HEK293 (cell line): ENCODE measurements at regions not wholly inside any gene's neighbourhood (a gene's known extent, or its start where the extent isn't known, plus 50 kb on each side); places are given as distances from the start of the nearest gene placed in this dataset.

ENCODE experiments used
- CTCF ChIA-PET: fragments of 350-600 bp; formaldehyde crosslinking; extraction: SDS; loops from one replicate; lab custom pipeline; 2021; ENCODE audit warnings: antibody characterized with exemption; lab: Yijun Ruan, JAX
- POLR2A ChIA-PET: fragments of 300-600 bp; formaldehyde crosslinking; extraction: SDS; loops from one replicate; lab custom pipeline; 2020; ENCODE audit warnings: antibody characterized with exemption, inconsistent platforms; lab: Yijun Ruan, JAX
- H3K27ac ChIP-seq: fragments of 200-500 bp; sonication (Bioruptor generic); 2 replicates; pipeline ENCODE4 v1.5.1; 2014; ENCODE audit warnings: low read depth, low read length, control low read depth, inconsistent platforms; ENCODE audit errors: extremely low read depth
- H3K36me3 ChIP-seq, 2 experiments: fragments of 200-500 bp in 1 of 2; sonication (Bioruptor generic) in 1 of 2; 1 replicate in 1 of 2; 2 replicates in 1 of 2; pipeline ENCODE4 v1.5.1; 2014 to 2017; ENCODE audit warnings: inconsistent platforms in 2 of 2, low read length in 2 of 2; ENCODE audit not compliant: control insufficient read depth in 2 of 2, insufficient read depth in 1 of 2
- H3K4me1 ChIP-seq: fragments of 200-500 bp; sonication (Bioruptor generic); 2 replicates; pipeline ENCODE4 v1.5.1; 2014; ENCODE audit warnings: mild to moderate bottlenecking, low read length, inconsistent platforms; ENCODE audit not compliant: control insufficient read depth, insufficient read depth
- H3K4me3 ChIP-seq: 2 replicates; pipeline ENCODE4 v1.5.1; 2011; ENCODE audit warnings: low read depth, mild to moderate bottlenecking, control low read depth, low read length, moderate library complexity
- H3K9me3 ChIP-seq: fragments of 200-500 bp; sonication (Bioruptor generic); 2 replicates; pipeline ENCODE4 v1.5.1; 2014; ENCODE audit warnings: low read depth, low read length, inconsistent platforms; ENCODE audit not compliant: control insufficient read depth, insufficient read depth
- BCL11B ChIP-seq: fragments of 450-650 bp; formaldehyde crosslinking; IDR thresholded peaks from 2 replicates; pipeline ENCODE4 v1.5.1; 2016; ENCODE audit warnings: low read depth, missing biosample characterization, missing genetic modification characterization
- PRDM1 ChIP-seq: fragments of 450-650 bp; formaldehyde crosslinking; IDR thresholded peaks from 2 replicates; pipeline ENCODE4; 2016; ENCODE audit warnings: missing biosample characterization, missing genetic modification characterization
- REPIN1 ChIP-seq: fragments of 450-650 bp; formaldehyde crosslinking; IDR thresholded peaks from 2 replicates; pipeline ENCODE4 v1.5.1; 2017; ENCODE audit warnings: missing biosample characterization, missing genetic modification characterization, low read depth
- SP7 ChIP-seq: fragments of 450-650 bp; formaldehyde crosslinking; IDR thresholded peaks from 2 replicates; pipeline ENCODE4 v1.5.1; 2016; ENCODE audit warnings: missing biosample characterization, missing genetic modification characterization
- TCF7L2 ChIP-seq: IDR thresholded peaks from 2 replicates; pipeline ENCODE4 v1.6.1; 2011; ENCODE audit warnings: low read depth, mild to moderate bottlenecking, inconsistent platforms, low read length, moderate library complexity, borderline replicate concordance
- TSHZ1 ChIP-seq: fragments of 450-650 bp; formaldehyde crosslinking; IDR thresholded peaks from 2 replicates; pipeline ENCODE4 v1.5.1; 2016; ENCODE audit warnings: missing biosample characterization, missing genetic modification characterization, borderline replicate concordance
- ZBTB8A ChIP-seq: fragments of 450-650 bp; formaldehyde crosslinking; IDR thresholded peaks from 2 replicates; pipeline ENCODE4 v1.5.1; 2016; ENCODE audit warnings: missing biosample characterization, missing genetic modification characterization
- ZEB2 ChIP-seq: fragments of 450-650 bp; formaldehyde crosslinking; IDR thresholded peaks from 2 replicates; pipeline ENCODE4 v1.5.1; 2016; ENCODE audit warnings: missing biosample characterization, missing genetic modification characterization
- ZFHX2 ChIP-seq: fragments of 450-650 bp; formaldehyde crosslinking; conservative IDR thresholded peaks from 2 replicates; pipeline ENCODE4 v1.5.1; 2016; ENCODE audit warnings: missing biosample characterization, missing genetic modification characterization
- ZNF19 ChIP-seq: fragments of 450-650 bp; formaldehyde crosslinking; IDR thresholded peaks from 2 replicates; pipeline ENCODE4; 2016; ENCODE audit warnings: missing biosample characterization, missing genetic modification characterization, low read depth
- ZNF223 ChIP-seq: fragments of 450-650 bp; formaldehyde crosslinking; IDR thresholded peaks from 2 replicates; pipeline ENCODE4 v1.5.1; 2016; ENCODE audit warnings: missing biosample characterization, missing genetic modification characterization
- ZNF302 ChIP-seq: fragments of 450-650 bp; formaldehyde crosslinking; IDR thresholded peaks from 2 replicates; pipeline ENCODE4 v1.5.1; 2016; ENCODE audit warnings: missing biosample characterization, missing genetic modification characterization, low read depth
- ZNF366 ChIP-seq: fragments of 450-650 bp; formaldehyde crosslinking; conservative IDR thresholded peaks from 2 replicates; pipeline ENCODE4 v1.5.1; 2016; ENCODE audit warnings: missing biosample characterization, missing genetic modification characterization
- ZNF394 ChIP-seq: fragments of 450-650 bp; formaldehyde crosslinking; IDR thresholded peaks from 2 replicates; pipeline ENCODE4 v1.5.1; 2016; ENCODE audit warnings: missing biosample characterization, missing genetic modification characterization, mild to moderate bottlenecking, moderate library complexity, borderline replicate concordance
- ZNF48 ChIP-seq: fragments of 450-650 bp; formaldehyde crosslinking; IDR thresholded peaks from 2 replicates; pipeline ENCODE4 v1.5.1; 2016; ENCODE audit warnings: missing biosample characterization, missing genetic modification characterization
- ZNF544 ChIP-seq: fragments of 450-650 bp; formaldehyde crosslinking; IDR thresholded peaks from 2 replicates; pipeline ENCODE4 v1.5.0; 2017; ENCODE audit warnings: missing biosample characterization, missing genetic modification characterization
- ZNF548 ChIP-seq: fragments of 450-650 bp; formaldehyde crosslinking; IDR thresholded peaks from 2 replicates; pipeline ENCODE4 v1.5.1; 2016; ENCODE audit warnings: missing biosample characterization, missing genetic modification characterization
- ZNF558 ChIP-seq: fragments of 450-650 bp; formaldehyde crosslinking; IDR thresholded peaks from 2 replicates; pipeline ENCODE4 v1.5.1; 2016; ENCODE audit warnings: missing biosample characterization, missing genetic modification characterization
- ZNF677 ChIP-seq: fragments of 450-650 bp; IDR thresholded peaks from 2 replicates; pipeline ENCODE4 v1.5.0; 2018; ENCODE audit warnings: missing biosample characterization, mild to moderate bottlenecking, missing genetic modification characterization, moderate library complexity
- ZNF707 ChIP-seq: fragments of 450-650 bp; formaldehyde crosslinking; IDR thresholded peaks from 2 replicates; pipeline ENCODE4 v1.5.1; 2016; ENCODE audit warnings: missing biosample characterization, missing genetic modification characterization
- TF ChIP-seq, protein P1 (sequence below): fragments of 450-650 bp; formaldehyde crosslinking; IDR thresholded peaks from 2 replicates; pipeline ENCODE4 v1.5.1; 2016; ENCODE audit warnings: missing biosample characterization, missing genetic modification characterization
- TF ChIP-seq, protein P2 (sequence below): fragments of 450-650 bp; formaldehyde crosslinking; IDR thresholded peaks from 2 replicates; pipeline ENCODE4 v1.5.1; 2016; ENCODE audit warnings: missing biosample characterization, missing genetic modification characterization, low read depth

DNA sequence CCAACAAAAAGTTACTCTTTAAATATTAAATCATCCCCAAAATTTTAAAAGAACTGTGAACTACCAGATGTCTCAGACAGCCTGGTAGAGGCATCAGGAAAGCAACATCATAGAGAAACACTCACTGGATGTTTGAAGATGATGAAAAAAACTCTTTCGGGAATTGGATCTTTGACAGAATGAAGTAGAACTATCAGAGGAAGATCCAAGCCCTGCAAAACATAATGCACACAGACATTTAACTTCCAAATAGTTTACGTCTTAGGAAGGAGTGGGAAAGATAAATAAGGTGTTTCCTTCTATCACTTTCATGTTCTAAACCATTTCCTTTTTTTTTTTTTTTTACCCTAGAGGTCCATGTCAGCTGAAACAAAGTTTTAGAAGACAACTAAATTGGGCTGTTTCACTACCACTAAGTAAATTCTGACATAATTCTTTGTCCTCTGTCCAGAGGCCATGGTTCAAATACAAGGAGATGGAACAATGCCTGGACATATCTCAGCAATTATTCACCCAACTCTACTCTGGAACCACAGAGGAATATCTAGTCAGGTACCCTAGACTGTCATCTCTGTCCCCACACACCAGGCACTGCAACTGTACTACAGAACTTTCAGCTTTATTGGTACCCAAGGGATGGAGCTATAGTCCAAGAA lies 217.7 kb upstream of the INTU start (continued):
- no peak for TF ChIP-seq SP7 (tag by site-specific recombination)

DNA sequence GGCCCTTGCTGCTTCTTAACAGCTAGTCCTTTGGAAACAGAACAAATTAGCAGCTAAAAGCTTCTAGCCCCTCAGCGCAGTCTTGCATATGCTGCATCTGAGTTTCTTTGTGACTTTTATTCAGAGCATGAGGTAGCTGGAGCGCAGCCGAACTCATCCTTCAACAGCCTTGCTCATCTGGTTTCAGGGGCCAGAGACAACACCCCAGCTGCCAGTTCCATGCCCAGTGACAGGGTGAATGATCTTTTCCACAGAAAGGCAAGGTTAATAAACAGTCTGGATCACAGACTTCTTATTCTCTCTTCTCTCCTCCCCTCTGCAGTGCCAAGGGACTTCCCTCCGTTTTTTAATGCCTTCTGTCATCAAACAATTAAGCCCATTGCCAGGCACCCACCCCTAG lies 216.6 kb upstream of the INTU start:
- Histone ChIP-seq H3K36me3 (no peaks in the 10 kb centered on the region), H3K4me3 (no peak overlapping the region), H3K9me3 (no peaks in the 10 kb centered on the region), H3K27ac (no peak overlapping the region), H3K4me1 (no peaks in the 10 kb centered on the region)
- CTCF ChIA-PET: no interaction called here
- POLR2A ChIA-PET: no interaction called here
- TF ChIP-seq, protein P1, sequence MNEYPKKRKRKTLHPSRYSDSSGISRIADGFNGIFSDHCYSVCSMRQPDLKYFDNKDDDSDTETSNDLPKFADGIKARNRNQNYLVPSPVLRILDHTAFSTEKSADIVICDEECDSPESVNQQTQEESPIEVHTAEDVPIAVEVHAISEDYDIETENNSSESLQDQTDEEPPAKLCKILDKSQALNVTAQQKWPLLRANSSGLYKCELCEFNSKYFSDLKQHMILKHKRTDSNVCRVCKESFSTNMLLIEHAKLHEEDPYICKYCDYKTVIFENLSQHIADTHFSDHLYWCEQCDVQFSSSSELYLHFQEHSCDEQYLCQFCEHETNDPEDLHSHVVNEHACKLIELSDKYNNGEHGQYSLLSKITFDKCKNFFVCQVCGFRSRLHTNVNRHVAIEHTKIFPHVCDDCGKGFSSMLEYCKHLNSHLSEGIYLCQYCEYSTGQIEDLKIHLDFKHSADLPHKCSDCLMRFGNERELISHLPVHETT (tag by site-specific recombination): no peak
- TF ChIP-seq ZNF302 (tag by site-specific recombination) (no peak), ZNF48 (tag by site-specific recombination) (no peak), ZNF558 (tag by site-specific recombination) (no peak)
- TF ChIP-seq, protein P2, sequence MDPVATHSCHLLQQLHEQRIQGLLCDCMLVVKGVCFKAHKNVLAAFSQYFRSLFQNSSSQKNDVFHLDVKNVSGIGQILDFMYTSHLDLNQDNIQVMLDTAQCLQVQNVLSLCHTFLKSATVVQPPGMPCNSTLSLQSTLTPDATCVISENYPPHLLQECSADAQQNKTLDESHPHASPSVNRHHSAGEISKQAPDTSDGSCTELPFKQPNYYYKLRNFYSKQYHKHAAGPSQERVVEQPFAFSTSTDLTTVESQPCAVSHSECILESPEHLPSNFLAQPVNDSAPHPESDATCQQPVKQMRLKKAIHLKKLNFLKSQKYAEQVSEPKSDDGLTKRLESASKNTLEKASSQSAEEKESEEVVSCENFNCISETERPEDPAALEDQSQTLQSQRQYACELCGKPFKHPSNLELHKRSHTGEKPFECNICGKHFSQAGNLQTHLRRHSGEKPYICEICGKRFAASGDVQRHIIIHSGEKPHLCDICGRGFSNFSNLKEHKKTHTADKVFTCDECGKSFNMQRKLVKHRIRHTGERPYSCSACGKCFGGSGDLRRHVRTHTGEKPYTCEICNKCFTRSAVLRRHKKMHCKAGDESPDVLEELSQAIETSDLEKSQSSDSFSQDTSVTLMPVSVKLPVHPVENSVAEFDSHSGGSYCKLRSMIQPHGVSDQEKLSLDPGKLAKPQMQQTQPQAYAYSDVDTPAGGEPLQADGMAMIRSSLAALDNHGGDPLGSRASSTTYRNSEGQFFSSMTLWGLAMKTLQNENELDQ (tag by site-specific recombination): no peak

- CTCF ChIA-PET: no interaction called here
- TF ChIP-seq TSHZ1 (tag by site-specific recombination) (no peak), ZBTB8A (no peak), ZNF223 (tag by site-specific recombination) (no peak), ZNF366 (no peak), ZNF548 (tag by site-specific recombination) (no peak), ZFHX2 (no peak), ZEB2 (tag by site-specific recombination) (no peak), BCL11B (tag by site-specific recombination) (no peak), TCF7L2 (no peak), ZNF19 (tag by site-specific recombination) (no peak), ZNF544 (tag by site-specific recombination) (no peak), REPIN1 (tag by site-specific recombination) (no peak), PRDM1 (tag by site-specific recombination) (no peak), ZNF677 (no peak), ZNF394 (no peak), ZNF707 (tag by site-specific recombination) (no peak)
- POLR2A ChIA-PET: no interaction called here
- no peak overlapping the region for H3K27ac ChIP-seq
- no peaks in the 10 kb centered on the region for H3K36me3 ChIP-seq
- H3K4me3 ChIP-seq: no peak overlapping the region
- no peaks in the 10 kb centered on the region for H3K9me3 ChIP-seq
- no peaks in the 10 kb centered on the region for H3K4me1 ChIP-seq
Measured at GRCh38 chr4:127417885-127418535, 214.7 kb upstream of the INTU start.
